K562 (cell line): ENCODE measurements at regions not wholly inside any gene's neighbourhood (a gene's known extent, or its start where the extent isn't known, plus 50 kb on each side); places are given as distances from the start of the nearest gene placed in this dataset.

Source experiments
- ATAC-seq: fragments of 200-7000 bp; cut with Tn5 transposase; 3 replicates; pipeline ENCODE4 v1.9.1; 2020; ENCODE audit warnings: moderate library complexity
- BruUV-seq: library from RNA; stranded (reverse); fragments of 400-500 nt; replicated peaks from 2 replicates; lab custom pipeline; 2021; lab: Mats Ljungman, UMichigan
- CTCF ChIA-PET: fragments of 300-600 bp; formaldehyde crosslinking; extraction: SDS; loops from one replicate; lab custom pipeline; 2021; ENCODE audit warnings: low intra/inter-chr PET ratio; lab: Yijun Ruan, JAX
- POLR2A ChIA-PET: fragments of 300-600, 350-650 bp; sonication (Branson Sonifier 250); formaldehyde crosslinking; extraction: SDS; loops from one replicate; lab custom pipeline; 2021; ENCODE audit warnings: antibody characterized with exemption, inconsistent platforms; lab: Yijun Ruan, JAX
- DNase-seq, 4 experiments: peaks; one replicate each; pipeline versions ENCODE4 v3.0.0 to v3.0.0-alpha.2; 2011 to 2018; ENCODE audit warnings: low spot score in 3 of 4, mixed read lengths in 3 of 4; ENCODE audit errors: extremely low read depth in 1 of 4
- FAIRE-seq: peaks from 2 replicates; lab custom pipeline; 2011; peaks lifted over from hg19 to GRCh38; lab: Jason Lieb, UNC
- H2AFZ ChIP-seq: 2 replicates; pipeline ENCODE4 v1.6.0; 2011; ENCODE audit warnings: low read depth, low read length, control low read depth, inconsistent platforms
- H3K27ac ChIP-seq: fragments of 200-600 bp; 3 replicates; pipeline ENCODE4 v1.8.0; 2011; ENCODE audit warnings: low read depth, mild to moderate bottlenecking, control low read depth, inconsistent platforms, low read length, moderate library complexity, mixed read lengths; ENCODE audit errors: extremely low read depth
- H3K27me3 ChIP-seq, 2 experiments: fragments of 300-600 bp in 1 of 2; 2 replicates in 1 of 2; 3 replicates in 1 of 2; pipeline versions ENCODE4 v1.6.0 to v1.8.0; 2011; ENCODE audit warnings: inconsistent platforms in 2 of 2, low read length in 2 of 2, mild to moderate bottlenecking in 1 of 2, mixed read lengths in 1 of 2, moderate library complexity in 1 of 2; ENCODE audit not compliant: control insufficient read depth in 2 of 2, insufficient read depth in 2 of 2
- H3K36me3 ChIP-seq: fragments of 300-600 bp; 3 replicates; pipeline ENCODE4 v1.8.0; 2011; ENCODE audit warnings: mild to moderate bottlenecking, low read length, inconsistent platforms; ENCODE audit not compliant: control insufficient read depth, insufficient read depth
- H3K4me1 ChIP-seq, 2 experiments: fragments of 200-600 bp in 1 of 2; replicated peaks in 1 of 2; 2 replicates in 1 of 2; 3 replicates in 1 of 2; pipeline versions ENCODE4 v1.5.1 to v1.8.0; 2011; ENCODE audit warnings: inconsistent platforms in 2 of 2, low read length in 2 of 2, mild to moderate bottlenecking in 1 of 2, mixed read lengths in 1 of 2, moderate library complexity in 1 of 2; ENCODE audit not compliant: control insufficient read depth in 2 of 2, insufficient read depth in 2 of 2
- H3K4me2 ChIP-seq: 2 replicates; pipeline ENCODE4 v1.6.1; 2011; ENCODE audit warnings: low read length, control low read depth, inconsistent platforms, mixed read lengths; ENCODE audit not compliant: insufficient read depth
- H3K4me3 ChIP-seq: fragments of 200-600 bp; sonication (generic), shearing (Covaris generic); 2 replicates; pipeline ENCODE4 v1.5.1; 2016; ENCODE audit warnings: control low read depth, inconsistent platforms
- H3K79me2 ChIP-seq: fragments of 200-600 bp; 3 replicates; pipeline ENCODE4 v1.8.0; 2011; ENCODE audit warnings: low read length, inconsistent platforms; ENCODE audit not compliant: control insufficient read depth, insufficient read depth
- H3K9ac ChIP-seq, 2 experiments: 2 replicates each; pipeline versions ENCODE4 v1.6.0 to v1.6.1; 2011; ENCODE audit warnings: low read depth in 2 of 2, low read length in 2 of 2, control low read depth in 1 of 2, inconsistent platforms in 1 of 2, mild to moderate bottlenecking in 1 of 2, mixed read lengths in 1 of 2; ENCODE audit not compliant: insufficient read depth in 1 of 2
- H3K9me1 ChIP-seq: one replicate; pipeline ENCODE4 v1.6.0; 2011; ENCODE audit warnings: inconsistent platforms, mild to moderate bottlenecking, low read length, moderate library complexity; ENCODE audit not compliant: control insufficient read depth, insufficient read depth
- H3K9me3 ChIP-seq: replicated peaks from 2 replicates; pipeline ENCODE4 v1.5.1; 2011; ENCODE audit warnings: low read depth, low read length, inconsistent platforms; ENCODE audit not compliant: control insufficient read depth, insufficient read depth
- H4K20me1 ChIP-seq: replicated peaks from 2 replicates; pipeline ENCODE4 v1.6.1; 2011; ENCODE audit warnings: low read length, inconsistent platforms, mixed read lengths; ENCODE audit not compliant: control insufficient read depth, insufficient read depth
- BMI1 ChIP-seq: fragments of 150-350 bp; IDR thresholded peaks from 2 replicates; pipeline ENCODE4 v1.6.1; 2014; ENCODE audit warnings: low read length
- HMG20A ChIP-seq: fragments of 450-650 bp; formaldehyde crosslinking; conservative IDR thresholded peaks from 2 replicates; pipeline ENCODE4 v1.4.0; 2020; ENCODE audit warnings: mild to moderate bottlenecking, mixed read lengths
- MXI1 ChIP-seq: IDR thresholded peaks from 2 replicates; pipeline ENCODE4 v1.6.1; 2011; ENCODE audit warnings: low read depth, mild to moderate bottlenecking, improper control_type of control experiment, low read length
- PATZ1 ChIP-seq: fragments of 250-450 bp; sonication (Bioruptor Pico); IDR thresholded peaks from 2 replicates; pipeline ENCODE4 v1.5.0; 2020; ENCODE audit warnings: mild to moderate bottlenecking, borderline replicate concordance
- ZKSCAN8 ChIP-seq: fragments of 200-800 bp; sonication (Bioruptor generic); IDR thresholded peaks from 2 replicates; pipeline ENCODE4 v1.6.1; 2016; ENCODE audit warnings: missing genetic modification characterization, missing compliant biosample characterization
- ZNF324 ChIP-seq: fragments of 250-450 bp; sonication (Bioruptor Pico); IDR thresholded peaks from 2 replicates; pipeline ENCODE4 v1.4.0; 2020; ENCODE audit warnings: mild to moderate bottlenecking
- WGBS: fragments of 100-300 bp; shearing (Covaris generic); methylation state at CpG from one replicate; pipeline ENCODE4 v1.1.6; 2016; ENCODE audit warnings: low coverage, mixed read lengths; ENCODE audit not compliant: insufficient coverage; ENCODE audit errors: missing lambda C conversion rate; 5-methylcytosine and 5-hydroxymethylcytosine counted together
- in situ Hi-C: fragments of 300-500 bp; cut with MboI; formaldehyde crosslinking; loops from 4 replicates; pipeline ENCODE4 v1.15.0; 2018; ENCODE audit warnings: inconsistent platforms, mixed read lengths
- intact Hi-C: fragments of 100-400 bp; cut with micrococcal nuclease; formaldehyde crosslinking; loops from 2 replicates; pipeline ENCODE4 v1.14.2; 2022

GRCh38 chr1:219495737-219496408, 117.0 kb downstream of the ZC3H11B start:
- FAIRE-seq (no peak), ATAC-seq (no peak), DNase-seq (no peak)
- Histone ChIP-seq H3K9me1 (no peaks in the 10 kb centered on the region), H3K27ac (no peak overlapping the region), H3K4me1 (no peaks in the 10 kb centered on the region), H3K27me3 (no peaks in the 10 kb centered on the region), H2AFZ (no peak overlapping the region), H3K79me2 (no peaks in the 10 kb centered on the region), H4K20me1 (no peaks in the 10 kb centered on the region), H3K9me3 (no peaks in the 10 kb centered on the region)
- intact Hi-C loops: no loop called here
- POLR2A ChIA-PET: interaction anchor here (0.6 kb wide), 1 partner anchor 11 kb away, joined by 5 read pairs; no protein-coding TSS in a partner anchor
- WGBS: 2% methylated on average over 6 of the region's 6 CpGs
- TF ChIP-seq PATZ1: no peak
- no peak for TF ChIP-seq MXI1
- no peak for TF ChIP-seq ZNF324 (CRISPR knock-in tag)
- no peak for TF ChIP-seq ZKSCAN8
- TF ChIP-seq HMG20A (CRISPR knock-in tag): no peak
- no peak for TF ChIP-seq BMI1
- TF ChIP-seq, all 486 proteins: peak for 0
- in situ Hi-C loops: no loop called here
- no TSS peak for BruUV-seq
- Histone ChIP-seq H3K4me2 (no peak overlapping the region), H3K36me3 (no peaks in the 10 kb centered on the region), H3K4me3 (no peak overlapping the region), H3K9ac (no peak overlapping the region)
- CTCF ChIA-PET: no interaction called here
